ENCODE measurements at regions not wholly inside any gene's neighbourhood (a gene's known extent, or its start where the extent isn't known, plus 50 kb on each side); places are given as distances from the start of the nearest gene placed in this dataset.

DNA sequence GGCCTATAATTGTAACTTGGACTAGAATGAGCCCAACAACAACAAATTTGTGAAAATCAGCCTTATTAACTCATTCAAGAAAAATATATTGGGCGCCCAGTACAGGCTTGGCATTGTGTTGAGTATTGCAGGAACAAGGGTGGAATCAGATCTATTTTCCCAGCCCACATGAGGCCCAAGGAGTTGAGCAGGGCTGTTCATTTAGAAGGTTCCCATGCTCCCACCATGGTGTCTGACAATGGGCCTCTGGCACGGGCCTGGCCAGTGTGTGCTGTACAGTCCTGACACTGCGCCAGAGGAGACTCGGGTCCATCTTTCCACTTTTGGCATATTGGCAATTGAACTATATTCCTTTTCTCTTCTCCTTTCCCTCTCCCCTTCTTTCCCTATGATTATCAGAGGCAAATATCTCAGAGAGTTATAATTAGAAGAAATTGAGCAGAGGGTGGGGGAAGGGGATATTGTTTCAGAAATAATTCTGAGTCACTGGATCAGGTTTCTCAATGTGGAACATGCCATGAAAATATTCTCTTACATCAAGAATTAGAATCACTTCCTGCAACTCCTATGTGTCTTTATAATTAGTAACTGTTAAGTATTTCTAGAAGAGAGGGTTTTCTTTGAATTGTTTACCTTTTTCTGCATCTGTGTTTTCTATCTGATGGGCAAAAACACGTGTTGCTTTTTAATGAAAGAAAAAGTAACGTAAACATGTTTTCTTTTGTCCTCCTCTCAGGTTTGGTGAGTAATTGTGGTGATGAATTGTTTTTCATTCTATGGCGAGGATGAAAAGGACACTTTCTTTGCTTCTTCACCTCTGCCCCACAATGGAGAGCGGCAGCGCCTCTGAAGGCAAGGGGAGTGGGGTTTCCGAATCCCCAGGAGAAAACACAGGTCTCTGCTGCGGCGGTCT is 209.4 kb downstream of the FOXA2 start:
- no peak overlapping the region for H3K4me3 ChIP-seq (ENCODE audit: low read depth, low read length)
- TF ChIP-seq, protein P1, sequence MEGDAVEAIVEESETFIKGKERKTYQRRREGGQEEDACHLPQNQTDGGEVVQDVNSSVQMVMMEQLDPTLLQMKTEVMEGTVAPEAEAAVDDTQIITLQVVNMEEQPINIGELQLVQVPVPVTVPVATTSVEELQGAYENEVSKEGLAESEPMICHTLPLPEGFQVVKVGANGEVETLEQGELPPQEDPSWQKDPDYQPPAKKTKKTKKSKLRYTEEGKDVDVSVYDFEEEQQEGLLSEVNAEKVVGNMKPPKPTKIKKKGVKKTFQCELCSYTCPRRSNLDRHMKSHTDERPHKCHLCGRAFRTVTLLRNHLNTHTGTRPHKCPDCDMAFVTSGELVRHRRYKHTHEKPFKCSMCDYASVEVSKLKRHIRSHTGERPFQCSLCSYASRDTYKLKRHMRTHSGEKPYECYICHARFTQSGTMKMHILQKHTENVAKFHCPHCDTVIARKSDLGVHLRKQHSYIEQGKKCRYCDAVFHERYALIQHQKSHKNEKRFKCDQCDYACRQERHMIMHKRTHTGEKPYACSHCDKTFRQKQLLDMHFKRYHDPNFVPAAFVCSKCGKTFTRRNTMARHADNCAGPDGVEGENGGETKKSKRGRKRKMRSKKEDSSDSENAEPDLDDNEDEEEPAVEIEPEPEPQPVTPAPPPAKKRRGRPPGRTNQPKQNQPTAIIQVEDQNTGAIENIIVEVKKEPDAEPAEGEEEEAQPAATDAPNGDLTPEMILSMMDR (conservative IDR thresholded peaks at IDR 0.05; ENCODE audit: low read depth, low read length) = no peak
- peak; percentile 74 for DNase-seq (ENCODE audit: low read depth)

DNA sequence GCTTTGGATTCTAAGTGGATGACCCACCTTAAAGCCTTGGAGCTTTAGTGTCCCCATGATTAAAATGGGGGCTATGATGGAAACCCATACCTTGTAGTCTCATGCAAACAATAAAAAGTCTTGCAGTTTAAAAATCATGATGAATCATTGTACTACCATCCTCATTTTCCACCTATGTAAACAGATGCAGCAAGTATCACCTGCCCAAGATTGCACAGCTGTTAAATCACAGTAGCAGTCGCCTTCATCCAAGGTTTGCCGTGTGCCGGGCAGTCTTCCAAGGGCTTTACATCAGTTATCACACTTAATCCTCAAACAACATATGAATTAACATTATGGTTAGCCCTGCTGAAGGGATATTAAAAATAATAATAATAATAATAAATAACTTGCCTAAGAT is 210.3 kb downstream of the FOXA2 start:
- TF ChIP-seq, protein P1 (conservative IDR thresholded peaks at IDR 0.05; ENCODE audit: low read depth, low read length) = no peak
- no peak overlapping the region for H3K4me3 ChIP-seq (ENCODE audit: low read depth, low read length)
- DNase-seq (ENCODE audit: low read depth) = no peak

DNA sequence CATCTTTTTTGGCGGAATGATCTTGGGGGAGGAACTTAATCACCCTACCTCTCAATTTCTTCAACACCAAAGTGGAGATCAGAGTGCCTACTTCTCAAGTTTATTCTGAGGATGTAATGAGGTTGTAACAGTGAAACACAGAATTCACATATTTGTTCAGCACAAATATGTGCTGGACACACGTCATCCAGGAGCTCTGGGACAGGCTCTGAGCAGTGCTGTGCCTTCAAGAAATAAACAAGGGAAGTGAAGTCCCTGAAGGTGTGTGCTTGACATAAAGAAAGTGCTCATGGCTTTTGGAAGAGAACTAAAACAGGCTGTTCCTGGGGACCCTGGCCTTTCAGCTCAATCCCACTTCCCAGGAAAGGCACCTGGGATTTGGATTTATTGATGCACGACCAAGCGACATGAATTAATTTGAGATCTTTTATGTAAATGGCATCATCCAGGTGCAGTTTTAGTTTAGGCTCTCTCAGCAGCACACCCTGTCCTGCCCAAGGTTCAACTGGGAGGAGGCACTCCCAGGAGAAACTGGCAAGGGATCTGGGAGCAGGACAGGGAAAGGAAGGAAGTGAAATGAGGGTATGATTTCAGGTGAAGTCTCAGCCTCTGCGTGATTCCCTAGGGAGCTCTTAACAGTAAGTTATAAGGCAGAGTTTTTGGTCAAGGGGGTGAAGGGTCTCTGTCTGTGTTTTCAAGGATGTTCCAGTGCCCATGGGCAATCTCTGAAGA is 211.0 kb downstream of the FOXA2 start:
- TF ChIP-seq, protein P1 (conservative IDR thresholded peaks at IDR 0.05; ENCODE audit: low read depth, low read length) = no peak
- no peak for DNase-seq (ENCODE audit: low read depth)
- H3K4me3 ChIP-seq (ENCODE audit: low read depth, low read length) = no peak overlapping the region

DNA sequence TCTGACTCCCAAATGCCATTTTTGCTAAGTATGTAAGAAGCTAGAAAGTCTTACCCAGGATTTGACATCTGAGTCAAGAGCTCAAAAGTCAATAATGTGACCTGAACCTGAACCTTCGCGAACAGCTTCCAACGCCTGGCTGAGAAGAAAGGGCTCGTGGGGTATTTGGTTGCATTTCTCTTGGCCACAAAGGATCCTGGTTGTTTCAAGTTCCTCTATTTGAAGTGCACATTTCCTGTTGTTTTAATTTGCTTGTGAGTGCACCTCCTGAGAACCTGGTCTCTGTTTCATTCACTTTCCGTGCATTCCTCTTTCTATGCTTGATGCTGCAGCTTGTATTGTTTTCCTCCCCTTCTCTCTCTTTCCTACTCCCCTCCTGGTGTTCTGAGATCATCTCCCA is 212.5 kb downstream of the FOXA2 start:
- peak; percentile 56 for DNase-seq (ENCODE audit: low read depth)
- H3K4me3 ChIP-seq (ENCODE audit: low read depth, low read length) = no peak overlapping the region
- TF ChIP-seq, protein P1 (conservative IDR thresholded peaks at IDR 0.05; ENCODE audit: low read depth, low read length) = no peak

DNA sequence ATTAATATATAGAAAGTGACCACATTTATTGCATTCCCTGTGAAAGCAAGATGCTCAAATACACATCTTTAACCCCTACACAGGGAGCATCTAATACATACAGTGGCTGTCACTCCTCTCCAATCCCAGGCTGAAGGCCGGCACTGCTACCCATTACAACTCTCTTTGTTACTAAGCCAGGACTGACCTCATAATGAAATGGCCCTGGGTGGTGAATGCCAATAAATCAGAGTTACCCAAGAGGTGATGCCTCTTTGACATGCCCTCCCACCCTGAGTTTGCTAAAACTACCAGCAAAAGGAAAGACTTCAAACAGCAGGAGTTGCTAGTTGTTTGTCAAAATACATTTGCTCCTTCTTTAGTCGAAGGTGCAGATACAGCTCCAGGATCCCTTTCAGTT is 214.2 kb downstream of the FOXA2 start:
- H3K4me3 ChIP-seq (ENCODE audit: low read depth, low read length) = no peak overlapping the region
- TF ChIP-seq, protein P1 (conservative IDR thresholded peaks at IDR 0.05; ENCODE audit: low read depth, low read length) = no peak
- no peak for DNase-seq (ENCODE audit: low read depth)

DNA sequence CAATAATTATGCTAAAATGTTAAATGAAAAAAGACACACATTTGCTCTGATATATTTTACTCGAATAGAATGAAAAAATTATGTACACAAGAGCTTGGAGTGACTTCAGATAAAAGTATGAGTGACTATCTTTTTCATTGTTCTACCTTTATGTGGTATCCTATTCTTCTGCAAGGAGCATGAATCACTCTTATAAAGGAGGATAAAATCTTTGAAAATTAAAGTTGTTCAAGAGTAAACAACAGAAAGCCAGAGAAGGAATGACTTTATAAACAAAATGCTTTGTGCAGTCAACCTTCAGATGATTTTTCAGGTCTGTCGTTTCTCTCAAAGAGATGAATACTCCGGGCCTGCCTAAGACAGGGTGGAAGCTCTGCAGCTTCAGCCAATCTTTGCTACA is 215.3 kb downstream of the FOXA2 start:
- no peak overlapping the region for H3K4me3 ChIP-seq (ENCODE audit: low read depth, low read length)
- TF ChIP-seq, protein P1 (conservative IDR thresholded peaks at IDR 0.05; ENCODE audit: low read depth, low read length) = no peak
- no peak for DNase-seq (ENCODE audit: low read depth)
